Right lobe of liver (tissue), 4 donors: ENCODE measurements at regions not wholly inside any gene's neighbourhood (a gene's known extent, or its start where the extent isn't known, plus 50 kb on each side); places are given as distances from the start of the nearest gene placed in this dataset.

Experiments
- CTCF ChIP-seq, 4 donors: fragments of 200-600 bp in 3 of 4; fragments of 450-650 bp in 1 of 4; IDR thresholded peaks; one replicate each; pipeline versions ENCODE4 v1.5.1 to v1.8.0; 2016 to 2022; ENCODE audit warnings: antibody characterized with exemption in 4 of 4, mild to moderate bottlenecking in 2 of 4
- POLR2A ChIP-seq: fragments of 450-650 bp; IDR thresholded peaks from one replicate; pipeline ENCODE4 v1.6.1; 2017; ENCODE audit warnings: antibody characterized with exemption, mild to moderate bottlenecking
- donor health status: DM: no; HTN: no; CAD: no.
- donor health status: DM: no; HTN: no; CAD: no.
- donor health status: DM: no; HTN: yes; CAD: no.

GRCh38 chr2:58739033-58739432 lies 497.9 kb upstream of the FANCL start:
- TF ChIP-seq CTCF (IDR thresholded peaks at IDR 0.05) (no peak), POLR2A (no peak)
